WTC11 (cell line): ENCODE measurements at regions not wholly inside any gene's neighbourhood (a gene's known extent, or its start where the extent isn't known, plus 50 kb on each side); places are given as distances from the start of the nearest gene placed in this dataset.

ENCODE experiments used
- ATAC-seq: fragments of 200-7000 bp; cut with Tn5 transposase; 2 replicates; pipeline ENCODE4 v1.10.0; 2021; ENCODE audit warnings: mild to moderate bottlenecking, moderate library complexity
- CTCF ChIA-PET: fragments of 300-600 bp; sonication (Branson Sonifier 250); formaldehyde crosslinking; loops from one replicate; lab custom pipeline; 2021; ENCODE audit warnings: antibody characterized with exemption; lab: Charles Lee
- POLR2A ChIA-PET: fragments of 350-600 bp; sonication (Branson Sonifier 250); formaldehyde crosslinking; loops from one replicate; lab custom pipeline; 2021; ENCODE audit warnings: antibody characterized with exemption; lab: Charles Lee
- DNase-seq: peaks from one replicate; pipeline ENCODE4 v3.0.0; 2021; ENCODE audit warnings: low spot score
- H3K27ac Mint-ChIP-seq: 2 replicates; pipeline ENCODE4 v1.8.0; 2021; ENCODE audit warnings: mixed read lengths
- H3K27me3 Mint-ChIP-seq: 2 replicates; pipeline ENCODE4 v1.8.0; 2021; ENCODE audit warnings: low read depth, mild to moderate bottlenecking, moderate library complexity, mixed read lengths
- H3K36me3 Mint-ChIP-seq: 2 replicates; pipeline ENCODE4 v1.8.0; 2021; ENCODE audit warnings: mixed read lengths
- H3K4me1 Mint-ChIP-seq: 2 replicates; pipeline ENCODE4 v1.8.0; 2022; ENCODE audit warnings: mixed read lengths
- H3K4me3 Mint-ChIP-seq: 2 replicates; pipeline ENCODE4 v1.8.0; 2021; ENCODE audit warnings: mild to moderate bottlenecking, moderate library complexity, mixed read lengths
- H3K9me3 Mint-ChIP-seq: 2 replicates; pipeline ENCODE4 v1.8.0; 2021; ENCODE audit warnings: mixed read lengths
- ETV6 ChIP-seq: sonication (generic); formaldehyde crosslinking; IDR thresholded peaks from 2 replicates; pipeline ENCODE4 v1.8.1; 2022; ENCODE audit warnings: mild to moderate bottlenecking, missing genetic modification reagents
- FOXK1 ChIP-seq: sonication (generic); formaldehyde crosslinking; IDR thresholded peaks from 2 replicates; pipeline ENCODE4 v1.8.0; 2022; ENCODE audit warnings: mild to moderate bottlenecking, moderate library complexity, missing genetic modification reagents
- NFATC4 ChIP-seq: fragments of 250-450 bp; sonication (Bioruptor Pico); IDR thresholded peaks from 2 replicates; pipeline ENCODE4 v1.9.0; 2021; ENCODE audit warnings: mild to moderate bottlenecking
- NR1H2 ChIP-seq: sonication (generic); formaldehyde crosslinking; IDR thresholded peaks from 2 replicates; pipeline ENCODE4 v1.9.0; 2021; ENCODE audit warnings: mild to moderate bottlenecking, moderate library complexity, missing genetic modification reagents
- RORB ChIP-seq: fragments of 250-450 bp; sonication (Bioruptor Pico); IDR thresholded peaks from 2 replicates; pipeline ENCODE4 v1.9.0; 2021; ENCODE audit warnings: mild to moderate bottlenecking
- TF ChIP-seq, protein P1 (sequence below): sonication (generic); formaldehyde crosslinking; IDR thresholded peaks from 2 replicates; pipeline ENCODE4 v1.8.1; 2022; ENCODE audit warnings: low read depth, missing genetic modification reagents, borderline replicate concordance
- TF ChIP-seq, protein P2 (sequence below): fragments of 250-450 bp; sonication (Bioruptor Pico); IDR thresholded peaks from 2 replicates; pipeline ENCODE4 v1.9.0; 2021; ENCODE audit warnings: mild to moderate bottlenecking, borderline replicate concordance
- TF ChIP-seq, protein P3 (sequence below): sonication (generic); formaldehyde crosslinking; conservative IDR thresholded peaks from 2 replicates; pipeline ENCODE4 v1.8.1; 2022; ENCODE audit warnings: mild to moderate bottlenecking, missing genetic modification reagents
- TF ChIP-seq, protein P4 (sequence below): sonication (generic); formaldehyde crosslinking; IDR thresholded peaks from 2 replicates; pipeline ENCODE4 v1.8.0; 2022; ENCODE audit warnings: mild to moderate bottlenecking, missing genetic modification reagents
- TF ChIP-seq, protein P5 (sequence below): sonication (generic); formaldehyde crosslinking; IDR thresholded peaks from 2 replicates; pipeline ENCODE4 v1.8.1; 2022; ENCODE audit warnings: low read depth, mild to moderate bottlenecking, moderate library complexity, missing genetic modification reagents, borderline replicate concordance
- TF ChIP-seq, protein P6 (sequence below): fragments of 250-450 bp; sonication (Bioruptor Pico); IDR thresholded peaks from 2 replicates; pipeline ENCODE4 v1.8.0; 2021; ENCODE audit warnings: mild to moderate bottlenecking
- TF ChIP-seq, protein P7 (sequence below): sonication (generic); formaldehyde crosslinking; IDR thresholded peaks from 2 replicates; pipeline ENCODE4 v1.8.0; 2022; ENCODE audit warnings: mild to moderate bottlenecking, missing genetic modification reagents
- TF ChIP-seq, protein P8 (sequence below): fragments of 250-450 bp; sonication (Bioruptor Pico); conservative IDR thresholded peaks from 2 replicates; pipeline ENCODE4 v1.9.0; 2021; ENCODE audit warnings: mild to moderate bottlenecking
- TF ChIP-seq, protein P9 (sequence below): sonication (generic); formaldehyde crosslinking; IDR thresholded peaks from 2 replicates; pipeline ENCODE4 v1.8.1; 2022; ENCODE audit warnings: mild to moderate bottlenecking, missing genetic modification reagents, moderate library complexity, borderline replicate concordance

DNA sequence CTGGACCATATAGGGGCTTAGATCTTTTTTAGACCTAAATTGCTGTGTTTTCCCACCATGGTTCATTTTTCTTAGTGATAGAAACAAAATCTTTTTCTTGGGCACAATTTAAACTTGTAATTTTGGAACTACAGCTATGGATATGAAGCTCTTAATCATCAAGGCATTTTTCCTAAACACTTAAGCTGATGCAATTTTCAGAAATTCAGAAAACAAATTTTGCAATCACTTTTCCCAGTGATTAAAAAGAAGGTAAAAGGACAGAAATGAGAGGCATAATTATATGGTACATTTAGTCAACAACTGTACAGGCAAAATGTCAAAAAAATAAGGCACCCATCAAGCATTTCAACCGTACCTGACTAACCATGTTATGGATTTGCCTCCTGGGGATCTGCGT lies 665.4 kb downstream of the XIRP2 start (continued):
- TF ChIP-seq, protein P1, sequence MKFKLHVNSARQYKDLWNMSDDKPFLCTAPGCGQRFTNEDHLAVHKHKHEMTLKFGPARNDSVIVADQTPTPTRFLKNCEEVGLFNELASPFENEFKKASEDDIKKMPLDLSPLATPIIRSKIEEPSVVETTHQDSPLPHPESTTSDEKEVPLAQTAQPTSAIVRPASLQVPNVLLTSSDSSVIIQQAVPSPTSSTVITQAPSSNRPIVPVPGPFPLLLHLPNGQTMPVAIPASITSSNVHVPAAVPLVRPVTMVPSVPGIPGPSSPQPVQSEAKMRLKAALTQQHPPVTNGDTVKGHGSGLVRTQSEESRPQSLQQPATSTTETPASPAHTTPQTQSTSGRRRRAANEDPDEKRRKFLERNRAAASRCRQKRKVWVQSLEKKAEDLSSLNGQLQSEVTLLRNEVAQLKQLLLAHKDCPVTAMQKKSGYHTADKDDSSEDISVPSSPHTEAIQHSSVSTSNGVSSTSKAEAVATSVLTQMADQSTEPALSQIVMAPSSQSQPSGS (CRISPR knock-in tag), result no peak
- TF ChIP-seq, all 79 proteins: peak for 0

DNA sequence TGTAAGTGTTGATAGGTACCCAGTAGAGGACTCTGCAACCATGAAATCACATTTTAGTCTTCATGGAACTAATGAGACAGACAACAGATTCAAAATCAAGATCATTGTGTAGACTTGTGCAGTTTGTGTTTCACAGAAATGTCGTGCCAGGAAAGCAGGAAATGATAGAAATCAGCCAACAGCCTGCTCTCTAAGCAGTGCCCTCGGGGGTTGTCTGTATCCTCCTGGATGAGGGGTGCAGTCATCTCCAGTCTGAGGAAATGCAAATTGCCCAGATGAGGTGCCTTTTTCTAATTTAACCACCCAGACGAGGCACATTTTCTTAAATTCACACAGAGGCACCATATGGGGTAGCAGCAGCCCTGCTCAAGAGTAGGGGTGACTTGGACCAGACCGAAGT lies 663.1 kb downstream of the XIRP2 start:
- ATAC-seq (peak; percentile 43), DNase-seq (no peak)
- POLR2A ChIA-PET, result no interaction called here
- Mint-ChIP-seq H3K4me3 (no peak overlapping the region), H3K4me1 (peaks cover 19% of the 10 kb centered on the region)
- TF ChIP-seq NFATC4 (CRISPR knock-in tag) (no peak), NR1H2 (CRISPR knock-in tag) (no peak), RORB (no peak), ETV6 (CRISPR knock-in tag) (no peak), FOXK1 (CRISPR knock-in tag) (no peak)
- TF ChIP-seq, protein P2, sequence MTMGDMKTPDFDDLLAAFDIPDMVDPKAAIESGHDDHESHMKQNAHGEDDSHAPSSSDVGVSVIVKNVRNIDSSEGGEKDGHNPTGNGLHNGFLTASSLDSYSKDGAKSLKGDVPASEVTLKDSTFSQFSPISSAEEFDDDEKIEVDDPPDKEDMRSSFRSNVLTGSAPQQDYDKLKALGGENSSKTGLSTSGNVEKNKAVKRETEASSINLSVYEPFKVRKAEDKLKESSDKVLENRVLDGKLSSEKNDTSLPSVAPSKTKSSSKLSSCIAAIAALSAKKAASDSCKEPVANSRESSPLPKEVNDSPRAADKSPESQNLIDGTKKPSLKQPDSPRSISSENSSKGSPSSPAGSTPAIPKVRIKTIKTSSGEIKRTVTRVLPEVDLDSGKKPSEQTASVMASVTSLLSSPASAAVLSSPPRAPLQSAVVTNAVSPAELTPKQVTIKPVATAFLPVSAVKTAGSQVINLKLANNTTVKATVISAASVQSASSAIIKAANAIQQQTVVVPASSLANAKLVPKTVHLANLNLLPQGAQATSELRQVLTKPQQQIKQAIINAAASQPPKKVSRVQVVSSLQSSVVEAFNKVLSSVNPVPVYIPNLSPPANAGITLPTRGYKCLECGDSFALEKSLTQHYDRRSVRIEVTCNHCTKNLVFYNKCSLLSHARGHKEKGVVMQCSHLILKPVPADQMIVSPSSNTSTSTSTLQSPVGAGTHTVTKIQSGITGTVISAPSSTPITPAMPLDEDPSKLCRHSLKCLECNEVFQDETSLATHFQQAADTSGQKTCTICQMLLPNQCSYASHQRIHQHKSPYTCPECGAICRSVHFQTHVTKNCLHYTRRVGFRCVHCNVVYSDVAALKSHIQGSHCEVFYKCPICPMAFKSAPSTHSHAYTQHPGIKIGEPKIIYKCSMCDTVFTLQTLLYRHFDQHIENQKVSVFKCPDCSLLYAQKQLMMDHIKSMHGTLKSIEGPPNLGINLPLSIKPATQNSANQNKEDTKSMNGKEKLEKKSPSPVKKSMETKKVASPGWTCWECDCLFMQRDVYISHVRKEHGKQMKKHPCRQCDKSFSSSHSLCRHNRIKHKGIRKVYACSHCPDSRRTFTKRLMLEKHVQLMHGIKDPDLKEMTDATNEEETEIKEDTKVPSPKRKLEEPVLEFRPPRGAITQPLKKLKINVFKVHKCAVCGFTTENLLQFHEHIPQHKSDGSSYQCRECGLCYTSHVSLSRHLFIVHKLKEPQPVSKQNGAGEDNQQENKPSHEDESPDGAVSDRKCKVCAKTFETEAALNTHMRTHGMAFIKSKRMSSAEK (CRISPR knock-in tag), result no peak
- TF ChIP-seq, protein P3, sequence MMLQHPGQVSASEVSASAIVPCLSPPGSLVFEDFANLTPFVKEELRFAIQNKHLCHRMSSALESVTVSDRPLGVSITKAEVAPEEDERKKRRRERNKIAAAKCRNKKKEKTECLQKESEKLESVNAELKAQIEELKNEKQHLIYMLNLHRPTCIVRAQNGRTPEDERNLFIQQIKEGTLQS (CRISPR knock-in tag), result no peak
- TF ChIP-seq, protein P4, sequence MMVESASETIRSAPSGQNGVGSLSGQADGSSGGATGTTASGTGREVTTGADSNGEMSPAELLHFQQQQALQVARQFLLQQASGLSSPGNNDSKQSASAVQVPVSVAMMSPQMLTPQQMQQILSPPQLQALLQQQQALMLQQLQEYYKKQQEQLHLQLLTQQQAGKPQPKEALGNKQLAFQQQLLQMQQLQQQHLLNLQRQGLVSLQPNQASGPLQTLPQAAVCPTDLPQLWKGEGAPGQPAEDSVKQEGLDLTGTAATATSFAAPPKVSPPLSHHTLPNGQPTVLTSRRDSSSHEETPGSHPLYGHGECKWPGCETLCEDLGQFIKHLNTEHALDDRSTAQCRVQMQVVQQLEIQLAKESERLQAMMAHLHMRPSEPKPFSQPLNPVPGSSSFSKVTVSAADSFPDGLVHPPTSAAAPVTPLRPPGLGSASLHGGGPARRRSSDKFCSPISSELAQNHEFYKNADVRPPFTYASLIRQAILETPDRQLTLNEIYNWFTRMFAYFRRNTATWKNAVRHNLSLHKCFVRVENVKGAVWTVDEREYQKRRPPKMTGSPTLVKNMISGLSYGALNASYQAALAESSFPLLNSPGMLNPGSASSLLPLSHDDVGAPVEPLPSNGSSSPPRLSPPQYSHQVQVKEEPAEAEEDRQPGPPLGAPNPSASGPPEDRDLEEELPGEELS (CRISPR knock-in tag), result no peak
- TF ChIP-seq, protein P5, sequence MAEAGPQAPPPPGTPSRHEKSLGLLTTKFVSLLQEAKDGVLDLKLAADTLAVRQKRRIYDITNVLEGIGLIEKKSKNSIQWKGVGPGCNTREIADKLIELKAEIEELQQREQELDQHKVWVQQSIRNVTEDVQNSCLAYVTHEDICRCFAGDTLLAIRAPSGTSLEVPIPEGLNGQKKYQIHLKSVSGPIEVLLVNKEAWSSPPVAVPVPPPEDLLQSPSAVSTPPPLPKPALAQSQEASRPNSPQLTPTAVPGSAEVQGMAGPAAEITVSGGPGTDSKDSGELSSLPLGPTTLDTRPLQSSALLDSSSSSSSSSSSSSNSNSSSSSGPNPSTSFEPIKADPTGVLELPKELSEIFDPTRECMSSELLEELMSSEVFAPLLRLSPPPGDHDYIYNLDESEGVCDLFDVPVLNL (CRISPR knock-in tag), result no peak
- TF ChIP-seq, protein P6, sequence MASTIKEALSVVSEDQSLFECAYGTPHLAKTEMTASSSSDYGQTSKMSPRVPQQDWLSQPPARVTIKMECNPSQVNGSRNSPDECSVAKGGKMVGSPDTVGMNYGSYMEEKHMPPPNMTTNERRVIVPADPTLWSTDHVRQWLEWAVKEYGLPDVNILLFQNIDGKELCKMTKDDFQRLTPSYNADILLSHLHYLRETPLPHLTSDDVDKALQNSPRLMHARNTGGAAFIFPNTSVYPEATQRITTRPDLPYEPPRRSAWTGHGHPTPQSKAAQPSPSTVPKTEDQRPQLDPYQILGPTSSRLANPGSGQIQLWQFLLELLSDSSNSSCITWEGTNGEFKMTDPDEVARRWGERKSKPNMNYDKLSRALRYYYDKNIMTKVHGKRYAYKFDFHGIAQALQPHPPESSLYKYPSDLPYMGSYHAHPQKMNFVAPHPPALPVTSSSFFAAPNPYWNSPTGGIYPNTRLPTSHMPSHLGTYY, result no peak
- TF ChIP-seq, protein P7, sequence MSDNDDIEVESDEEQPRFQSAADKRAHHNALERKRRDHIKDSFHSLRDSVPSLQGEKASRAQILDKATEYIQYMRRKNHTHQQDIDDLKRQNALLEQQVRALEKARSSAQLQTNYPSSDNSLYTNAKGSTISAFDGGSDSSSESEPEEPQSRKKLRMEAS (CRISPR knock-in tag), result no peak
- TF ChIP-seq, protein P8, sequence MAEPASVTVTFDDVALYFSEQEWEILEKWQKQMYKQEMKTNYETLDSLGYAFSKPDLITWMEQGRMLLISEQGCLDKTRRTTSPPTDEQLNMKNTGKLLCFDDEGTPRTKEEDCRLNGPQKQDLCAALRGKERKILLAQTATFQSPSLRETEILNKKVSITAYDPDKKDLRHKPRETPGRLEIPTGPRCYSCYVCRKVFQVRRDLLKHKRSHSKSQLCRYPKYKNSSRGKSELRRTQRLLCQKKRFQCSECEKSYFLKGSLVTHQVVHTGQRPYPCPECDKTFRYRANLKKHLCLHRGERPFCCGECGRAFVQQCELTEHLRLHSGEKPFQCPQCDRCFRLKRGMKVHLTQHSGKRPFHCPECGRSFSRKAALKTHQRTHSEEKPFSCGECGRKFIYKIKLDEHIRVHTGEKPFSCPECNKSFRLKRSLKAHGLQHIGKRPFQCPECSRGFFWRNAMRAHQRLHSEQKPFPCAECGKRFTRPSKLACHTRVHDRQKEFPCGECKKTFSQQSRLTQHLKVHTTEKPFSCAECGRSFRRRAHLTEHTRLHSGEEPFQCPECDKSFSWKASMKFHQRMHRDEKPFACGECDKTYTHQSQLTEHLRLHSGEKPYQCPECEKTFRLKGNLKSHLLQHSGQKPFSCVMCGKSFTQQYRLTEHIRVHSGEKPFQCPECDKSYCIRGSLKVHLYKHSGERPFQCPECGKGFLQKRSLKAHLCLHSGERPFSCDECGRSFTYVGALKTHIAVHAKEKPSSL (CRISPR knock-in tag), result no peak
- TF ChIP-seq, protein P9, sequence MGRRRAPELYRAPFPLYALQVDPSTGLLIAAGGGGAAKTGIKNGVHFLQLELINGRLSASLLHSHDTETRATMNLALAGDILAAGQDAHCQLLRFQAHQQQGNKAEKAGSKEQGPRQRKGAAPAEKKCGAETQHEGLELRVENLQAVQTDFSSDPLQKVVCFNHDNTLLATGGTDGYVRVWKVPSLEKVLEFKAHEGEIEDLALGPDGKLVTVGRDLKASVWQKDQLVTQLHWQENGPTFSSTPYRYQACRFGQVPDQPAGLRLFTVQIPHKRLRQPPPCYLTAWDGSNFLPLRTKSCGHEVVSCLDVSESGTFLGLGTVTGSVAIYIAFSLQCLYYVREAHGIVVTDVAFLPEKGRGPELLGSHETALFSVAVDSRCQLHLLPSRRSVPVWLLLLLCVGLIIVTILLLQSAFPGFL (CRISPR knock-in tag), result no peak
- TF ChIP-seq, all 79 proteins: peak for 0
- peaks cover 18% of the 10 kb centered on the region for H3K9me3 Mint-ChIP-seq
- H3K27me3 Mint-ChIP-seq, result no peaks in the 10 kb centered on the region
- no peak overlapping the region for H3K27ac Mint-ChIP-seq
- CTCF ChIA-PET, result no interaction called here
- H3K36me3 Mint-ChIP-seq, result peaks cover 22% of the 10 kb centered on the region
